ENCODE measurements at regions not wholly inside any gene's neighbourhood (a gene's known extent, or its start where the extent isn't known, plus 50 kb on each side); places are given as distances from the start of the nearest gene placed in this dataset.
"Not testable (repeated sequence)": the region's sequence is repeated elsewhere in the genome, so short reads cannot be mapped to it uniquely, and the experiment has no call there.

DNA sequence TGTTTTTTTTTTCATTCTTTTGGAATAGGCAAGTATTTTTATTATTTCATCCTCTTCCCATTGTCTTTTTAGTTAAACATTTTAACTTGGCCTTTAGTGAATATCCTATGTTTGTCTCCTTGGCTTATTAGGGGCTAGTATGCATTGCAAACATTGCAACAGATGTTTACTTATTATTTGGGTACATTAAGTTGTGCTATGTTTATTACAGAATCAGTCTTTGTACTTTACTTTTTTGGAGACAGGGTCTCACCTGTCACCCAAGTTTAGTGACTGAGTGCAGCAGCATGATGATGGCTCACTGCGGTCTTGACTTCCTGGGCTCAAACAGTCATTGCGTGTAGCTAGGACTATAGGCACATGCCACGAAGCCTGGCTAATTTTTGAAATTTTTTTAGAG is 51.1 kb upstream of the NUDT6 start:
- no peak for DNase-seq

GRCh38 chr4:122976111-122976510 is 53.7 kb upstream of the NUDT6 start:
- DNase-seq = no peak

DNA sequence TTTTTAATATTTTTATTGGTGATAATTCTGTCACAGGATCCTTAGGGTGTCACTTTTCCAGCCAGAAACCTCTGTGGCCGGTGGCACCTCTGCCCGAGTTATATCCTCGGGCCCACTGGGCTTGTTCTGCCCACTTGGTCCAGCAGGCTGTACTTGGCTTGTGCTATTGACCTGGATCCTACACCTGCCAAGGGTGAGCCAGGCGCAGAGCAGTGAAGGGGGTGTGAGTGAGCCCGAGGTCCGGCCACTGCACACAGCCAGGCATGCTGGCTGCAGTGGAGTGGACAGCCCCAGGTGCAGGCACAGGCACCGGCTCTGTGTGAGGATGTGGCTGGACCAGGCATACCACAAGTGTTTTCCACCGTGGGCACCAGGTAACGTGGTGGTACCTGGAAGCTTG is 54.7 kb upstream of the NUDT6 start:
- no peak for DNase-seq

GRCh38 chr4:122978109-122978508 is 55.7 kb upstream of the NUDT6 start:
- no peak for DNase-seq

GRCh38 chr4:122978789-122979188 is 56.4 kb upstream of the NUDT6 start:
- DNase-seq = no peak

DNA sequence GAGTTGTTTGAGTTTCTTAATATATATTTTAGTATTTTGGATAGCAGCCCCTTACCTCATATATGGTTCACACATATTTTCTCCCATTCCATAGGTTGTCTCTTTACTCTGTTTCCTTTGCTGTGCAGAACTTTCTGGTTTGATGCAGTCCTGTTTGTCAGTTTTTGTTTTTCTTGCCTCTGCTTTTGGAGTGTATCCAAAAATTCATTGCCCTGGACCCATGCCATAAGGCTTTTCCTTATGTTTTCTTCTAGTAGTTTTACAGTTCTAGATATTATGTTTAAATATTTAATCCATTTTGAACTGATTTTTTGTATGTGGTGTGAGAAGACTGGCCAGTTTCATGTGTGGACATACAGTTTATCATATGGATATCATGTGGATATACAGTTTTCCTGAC is 58.5 kb upstream of the NUDT6 start:
- DNase-seq = no peak

DNA sequence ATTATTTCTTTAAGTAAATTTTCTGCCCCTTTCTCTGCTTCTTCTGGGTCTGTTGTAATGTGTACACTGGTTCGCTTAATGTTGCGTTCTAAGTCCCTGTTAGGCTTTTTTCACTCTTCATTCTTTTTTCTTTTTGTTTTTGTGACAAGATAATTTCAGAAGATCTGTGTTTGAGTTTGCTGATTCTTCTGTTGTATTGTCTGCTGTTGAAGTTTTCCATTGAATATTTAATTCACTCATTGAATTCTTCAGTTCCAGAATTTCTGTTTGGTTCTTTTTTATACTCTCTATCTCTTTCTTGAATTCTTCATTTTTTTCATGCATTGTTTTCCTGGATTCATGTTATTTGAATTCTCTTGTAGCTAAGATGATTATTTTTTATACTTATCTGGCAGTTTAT is 66.3 kb upstream of the NUDT6 start:
- no peak for DNase-seq

DNA sequence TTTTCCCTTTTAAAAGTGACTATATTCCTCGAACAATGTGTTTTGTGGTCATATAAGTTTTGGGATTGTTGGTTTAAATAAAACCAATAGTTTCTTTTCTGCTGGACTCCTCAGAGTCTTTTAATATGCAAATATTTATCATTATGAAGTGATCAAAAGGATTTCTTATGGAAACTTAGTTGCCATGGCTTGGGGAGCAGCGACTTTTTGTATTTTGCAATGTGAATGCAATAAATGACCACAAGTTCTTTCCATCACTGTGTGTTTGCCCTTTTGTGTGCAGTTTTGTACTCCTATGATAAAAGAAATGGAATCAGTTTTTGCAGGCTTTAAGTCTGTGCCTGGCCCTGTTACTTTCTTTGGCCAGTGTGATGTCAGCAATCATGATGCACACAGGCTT is 68.5 kb upstream of the NUDT6 start:
- no peak for DNase-seq

DNA sequence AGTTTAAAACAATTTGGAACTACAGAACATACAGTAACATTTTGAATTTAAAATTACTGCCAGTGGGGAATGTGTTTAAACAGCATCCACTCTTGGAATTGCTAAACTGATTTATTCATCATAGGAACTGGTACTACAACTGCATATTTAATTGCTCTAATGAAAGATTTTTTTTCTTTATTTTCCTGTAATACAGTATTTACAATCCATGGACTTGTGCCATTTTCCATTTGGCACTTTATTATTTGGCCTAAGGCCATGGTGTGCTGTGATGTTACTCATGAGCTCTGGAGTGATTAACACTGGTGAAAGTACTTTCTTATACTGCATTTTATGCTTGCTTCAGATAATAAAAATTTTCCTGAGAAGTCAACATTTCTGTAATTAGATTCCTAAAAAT is 69.7 kb upstream of the NUDT6 start:
- peak; percentile 7 for DNase-seq

- no peak for DNase-seq
These were observed 70.2 kb upstream of the NUDT6 start for GRCh38 chr4:122992641-122993040.

DNA sequence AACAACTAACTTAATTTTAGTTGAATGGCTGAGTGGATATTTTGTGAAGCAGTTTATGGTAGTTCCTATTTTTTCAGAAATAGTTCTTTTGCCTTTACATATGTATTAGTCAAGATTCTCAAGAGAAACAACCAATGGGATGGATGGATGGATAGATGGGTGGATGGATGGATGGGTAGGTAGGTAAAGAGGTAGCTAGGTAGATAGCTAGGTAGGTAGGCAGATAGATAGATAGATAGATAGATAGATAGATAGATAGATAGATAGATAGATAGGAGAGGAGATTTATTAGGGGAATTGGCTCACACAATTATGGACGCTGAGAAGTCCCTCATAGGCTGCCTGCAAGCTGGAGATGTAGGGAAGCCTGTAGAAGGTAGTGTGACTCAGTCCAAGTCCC is 74.0 kb upstream of the NUDT6 start:
- DNase-seq = no peak

DNA sequence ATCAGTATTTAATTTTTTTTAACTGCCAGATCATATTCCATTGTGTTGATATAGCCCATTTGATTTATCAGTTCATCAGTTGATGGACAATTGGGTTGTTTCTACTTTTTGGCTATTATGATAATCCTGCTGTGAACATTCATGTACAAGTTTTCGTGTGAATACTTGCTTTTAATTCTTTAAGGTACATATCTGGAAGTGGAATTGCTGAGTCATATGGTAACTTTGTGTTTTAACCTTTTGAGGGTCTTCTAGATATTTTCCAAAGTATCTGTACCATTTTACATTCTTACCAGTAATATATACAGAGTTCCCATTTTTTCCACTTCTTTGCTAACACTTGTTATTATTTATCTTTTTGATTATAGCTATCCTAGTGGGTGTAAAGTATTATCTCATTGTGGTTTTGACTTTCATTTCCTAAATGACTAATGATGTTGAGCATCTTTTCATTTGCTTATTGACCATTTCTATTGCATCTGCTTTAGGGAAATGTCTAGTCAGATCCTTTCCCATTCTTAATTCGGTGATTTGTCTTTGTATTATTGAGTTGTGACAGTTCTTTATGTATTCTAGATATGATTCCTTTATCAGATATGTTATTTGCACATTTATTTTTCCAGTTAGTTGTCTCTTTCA is 75.2 kb upstream of the NUDT6 start:
- DNase-seq = no peak

- not testable (repeated sequence) for DNase-seq
These were observed 81.7 kb upstream of the NUDT6 start for GRCh38 chr4:123004079-123004478.

GRCh38 chr4:123005126-123005525 is 82.7 kb upstream of the NUDT6 start:
- DNase-seq = not testable (repeated sequence)

GRCh38 chr4:123007679-123008078 is 85.3 kb upstream of the NUDT6 start:
- no peak for DNase-seq

DNA sequence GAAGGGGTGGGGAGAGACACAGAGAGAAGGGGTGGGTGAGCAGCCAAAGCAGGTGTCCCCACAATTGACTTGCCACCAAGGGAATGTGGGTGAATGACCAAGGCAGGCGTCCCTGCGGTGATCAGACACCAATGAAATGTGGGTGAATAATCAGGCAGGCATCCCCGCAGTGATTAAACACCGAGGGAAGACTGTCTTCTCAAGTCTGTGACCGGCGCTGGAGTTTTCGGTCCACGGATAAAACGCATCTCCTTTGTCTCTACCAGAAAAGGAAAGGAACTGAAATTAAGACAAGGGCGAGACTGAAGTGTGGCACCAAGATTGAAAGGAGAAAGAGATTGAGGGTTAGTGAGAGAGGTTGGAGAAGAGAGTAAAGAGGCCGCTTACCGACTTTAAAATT is 90.0 kb upstream of the NUDT6 start:
- not testable (repeated sequence) for DNase-seq

DNA sequence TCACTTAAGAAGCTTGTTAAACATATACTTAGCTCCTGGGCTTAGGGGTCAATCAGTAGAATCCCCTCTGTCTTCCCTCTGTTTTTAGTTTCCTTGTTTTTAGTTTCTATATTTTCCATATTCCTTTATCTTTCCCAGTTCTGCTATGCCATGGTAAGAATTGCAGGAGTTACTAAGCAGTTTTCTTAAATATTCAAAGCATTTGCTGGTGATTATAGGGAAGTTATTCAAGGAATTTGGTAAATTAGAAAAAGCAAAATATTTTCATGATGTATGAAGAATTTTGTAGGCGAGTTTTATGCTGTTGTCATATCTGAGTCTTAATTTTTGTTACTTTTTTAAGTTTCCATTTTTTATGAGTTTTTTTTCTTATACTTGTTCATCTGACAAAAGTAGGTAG is 91.6 kb upstream of the NUDT6 start:
- no peak for DNase-seq

GRCh38 chr4:123017078-123017477 is 94.7 kb upstream of the NUDT6 start:
- no peak for DNase-seq

- DNase-seq = peak; percentile 16
These were observed 95.4 kb upstream of the NUDT6 start for GRCh38 chr4:123017636-123018395.

GRCh38 chr4:123018396-123018775 is 96.0 kb upstream of the NUDT6 start:
- DNase-seq = no peak

- no peak for DNase-seq
These were observed 97.9 kb upstream of the NUDT6 start for GRCh38 chr4:123020285-123020684.

DNA sequence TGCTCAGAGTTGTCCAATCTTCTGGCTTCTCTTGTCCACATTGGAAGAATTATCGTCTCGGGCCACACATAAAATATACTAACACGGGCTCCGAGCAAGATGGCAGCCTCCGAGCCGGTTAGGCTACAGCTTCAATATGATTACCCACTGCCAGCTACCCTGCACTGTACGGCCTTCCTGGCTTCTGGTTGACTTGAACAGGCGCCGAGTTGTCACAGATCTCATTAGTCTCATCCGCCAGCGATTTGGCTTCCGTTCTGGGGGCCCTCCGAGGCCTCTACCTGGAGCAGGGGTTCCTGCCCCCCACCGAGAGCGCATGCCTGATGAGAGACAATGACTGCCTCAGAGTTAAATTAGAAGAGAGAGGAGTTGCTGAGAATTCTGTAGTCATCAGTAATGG is 101.2 kb upstream of the NUDT6 start:
- no peak for DNase-seq

DNA sequence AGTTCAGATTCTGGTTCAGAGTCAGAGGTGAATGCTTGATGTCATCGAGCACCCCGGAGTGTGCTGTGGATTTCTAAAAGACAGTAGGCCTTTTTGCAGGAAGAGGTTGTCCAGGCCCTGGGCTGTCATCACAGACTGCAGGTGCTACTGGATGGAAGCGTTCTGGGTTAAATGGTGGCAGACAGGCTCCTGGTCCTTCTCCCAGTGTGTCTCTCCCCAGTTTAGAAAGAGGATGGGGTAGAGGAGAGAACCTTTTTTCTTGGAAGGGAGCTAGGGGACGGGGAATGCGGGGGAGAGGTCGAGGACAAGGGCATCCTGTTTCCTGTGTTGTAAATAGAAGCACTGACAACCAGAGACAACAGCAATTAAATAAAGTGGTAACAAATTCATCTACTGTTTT is 102.3 kb upstream of the NUDT6 start:
- DNase-seq = no peak

GRCh38 chr4:123025398-123025797 is 103.0 kb upstream of the NUDT6 start:
- no peak for DNase-seq

GRCh38 chr4:123026015-123026414 is 103.6 kb upstream of the NUDT6 start:
- DNase-seq = peak; percentile 62

Measured in NCI-H226 (cell line).